ENCODE measurements at regions not wholly inside any gene's neighbourhood (a gene's known extent, or its start where the extent isn't known, plus 50 kb on each side); places are given as distances from the start of the nearest gene placed in this dataset.

DNA sequence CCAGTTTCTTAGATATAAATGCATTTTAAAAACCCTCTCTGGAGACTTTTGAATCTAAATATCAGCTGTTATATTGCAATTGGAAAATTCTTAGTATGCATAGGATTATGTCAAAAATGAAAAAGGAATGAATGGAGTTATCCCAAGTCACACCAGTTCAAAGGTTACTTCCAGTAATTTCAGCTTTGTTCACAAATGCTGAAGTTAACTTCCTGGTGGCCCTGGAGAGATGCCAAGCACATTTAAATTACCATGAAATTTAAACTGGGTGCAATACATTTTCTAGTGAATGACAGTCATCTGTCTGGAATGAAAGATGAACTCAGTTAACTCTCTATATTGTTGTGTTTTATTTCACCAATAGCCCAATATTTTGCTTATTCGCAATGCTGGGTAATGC is 753.9 kb downstream of the SUCLG1 start:
- no peak for FAIRE-seq
- DNase-seq (ENCODE audit: insufficient read length, low spot score), result no peak

DNA sequence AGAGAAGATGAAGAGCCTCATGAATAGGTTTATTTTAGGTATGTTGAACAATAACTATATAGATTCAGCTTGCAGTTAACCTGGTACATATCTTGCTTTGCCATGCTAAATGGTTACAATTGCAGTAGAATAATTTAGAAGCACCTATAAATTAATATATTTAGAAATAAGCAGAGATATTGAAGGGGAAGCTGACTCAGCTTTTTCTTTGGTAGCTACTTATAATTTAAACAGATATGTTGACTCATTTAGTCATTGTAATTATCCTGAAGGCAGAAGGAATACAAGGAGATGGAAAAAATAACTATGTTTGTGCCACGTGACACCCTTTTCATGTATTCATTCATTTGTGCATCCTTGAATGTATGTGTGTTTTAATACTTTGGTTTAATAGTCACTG is 755.5 kb downstream of the SUCLG1 start:
- FAIRE-seq (no peak), DNase-seq (ENCODE audit: insufficient read length, low spot score) (no peak)

DNA sequence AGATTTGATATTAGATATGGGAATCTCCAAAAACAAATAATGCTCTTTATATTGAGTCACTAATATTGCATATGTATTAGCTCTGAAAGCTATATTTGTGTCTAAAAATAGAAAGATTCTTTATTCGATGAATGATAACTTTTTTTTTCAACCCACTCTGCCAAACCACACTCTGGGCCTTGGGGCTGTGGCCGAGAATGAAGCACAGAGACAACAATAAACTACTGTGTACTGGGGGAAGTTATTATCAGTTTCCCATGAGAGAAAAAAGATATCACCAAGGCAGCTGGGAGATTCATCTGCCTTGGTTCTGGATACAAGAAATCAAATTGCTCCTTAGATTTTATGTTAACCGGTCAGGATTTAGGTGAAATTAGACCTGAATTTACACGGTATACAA is 762.2 kb downstream of the SUCLG1 start:
- DNase-seq (ENCODE audit: insufficient read length, low spot score), result no peak
- FAIRE-seq, result no peak

DNA sequence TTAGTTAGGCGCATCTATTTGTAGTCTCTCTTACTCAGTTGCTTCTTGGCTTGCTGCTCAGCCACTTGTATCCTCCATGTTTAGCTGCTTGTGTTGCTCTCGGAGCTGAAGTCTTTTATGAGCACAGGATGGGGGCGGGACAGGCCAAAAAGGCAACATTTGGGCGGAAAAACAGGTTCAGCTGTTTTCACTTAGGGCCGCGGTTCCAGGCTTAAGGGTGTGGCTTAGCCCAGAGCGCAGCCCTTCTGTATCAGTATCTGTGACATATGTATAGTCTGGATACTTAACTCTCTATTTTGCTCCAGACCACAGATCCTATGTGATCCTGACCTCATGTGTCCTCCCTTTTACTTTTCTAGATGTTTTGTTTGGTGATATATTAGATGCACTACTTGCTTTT is 763.5 kb downstream of the SUCLG1 start:
- DNase-seq (ENCODE audit: insufficient read length, low spot score), result no peak
- no peak for FAIRE-seq

DNA sequence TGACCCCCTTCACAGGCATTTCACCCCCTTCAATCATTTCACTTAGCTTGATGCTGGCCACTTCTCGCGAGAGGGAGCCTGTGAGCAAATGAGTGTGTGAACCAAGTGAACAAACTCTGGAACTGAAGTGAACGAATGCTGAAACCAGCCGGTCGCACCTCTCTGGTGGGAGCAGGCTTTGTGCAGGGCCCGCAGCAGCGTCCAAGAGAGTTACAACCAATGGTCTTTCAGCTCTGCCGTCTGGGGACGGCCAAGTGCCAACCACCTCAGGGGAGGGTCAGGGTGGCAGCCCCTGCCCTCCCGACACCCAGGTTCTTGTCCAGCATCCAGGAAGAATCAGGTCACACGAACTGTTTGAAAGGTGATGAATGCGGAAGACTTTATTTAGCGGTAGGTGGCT is 764.0 kb downstream of the SUCLG1 start:
- DNase-seq (ENCODE audit: insufficient read length, low spot score) (no peak), FAIRE-seq (no peak)

DNA sequence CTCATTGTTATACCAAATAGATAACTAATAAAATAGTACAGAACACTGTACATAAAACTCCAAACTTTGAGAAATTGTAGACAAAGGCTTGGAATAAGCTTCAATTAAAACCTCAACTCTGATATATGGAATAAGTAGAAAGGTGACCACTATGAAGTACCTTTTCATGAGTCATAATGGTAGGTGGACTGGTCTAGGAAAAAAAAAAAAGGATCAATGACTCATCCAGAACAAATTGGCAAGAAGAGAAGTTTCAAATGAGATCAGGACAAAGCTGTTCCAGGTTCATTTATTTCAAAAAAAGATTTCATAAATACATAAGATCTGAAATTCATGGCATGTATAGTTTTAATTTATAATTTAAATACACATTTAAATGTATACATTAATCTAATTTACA is 769.7 kb downstream of the SUCLG1 start:
- DNase-seq (ENCODE audit: insufficient read length, low spot score) (no peak), FAIRE-seq (no peak)

DNA sequence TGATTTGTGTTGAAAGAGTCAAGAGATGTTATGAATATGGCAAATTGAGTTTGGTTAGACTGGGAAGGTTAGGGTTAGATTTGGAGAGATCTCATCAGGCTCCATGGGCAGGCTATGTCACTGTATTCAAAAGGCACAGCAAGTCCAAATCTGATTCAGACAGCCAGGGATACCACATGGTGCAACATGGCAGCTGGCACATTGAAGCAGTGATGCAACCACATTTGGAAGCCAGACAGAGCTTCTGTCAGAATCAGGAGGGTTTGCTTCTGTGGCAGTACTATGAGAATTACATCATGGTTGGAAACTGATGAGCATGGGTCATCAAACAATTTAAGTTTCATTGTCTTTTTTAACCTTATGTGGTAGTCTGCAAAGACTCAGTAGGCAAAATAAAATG is 772.2 kb downstream of the SUCLG1 start:
- FAIRE-seq (no peak), DNase-seq (ENCODE audit: insufficient read length, low spot score) (no peak)

DNA sequence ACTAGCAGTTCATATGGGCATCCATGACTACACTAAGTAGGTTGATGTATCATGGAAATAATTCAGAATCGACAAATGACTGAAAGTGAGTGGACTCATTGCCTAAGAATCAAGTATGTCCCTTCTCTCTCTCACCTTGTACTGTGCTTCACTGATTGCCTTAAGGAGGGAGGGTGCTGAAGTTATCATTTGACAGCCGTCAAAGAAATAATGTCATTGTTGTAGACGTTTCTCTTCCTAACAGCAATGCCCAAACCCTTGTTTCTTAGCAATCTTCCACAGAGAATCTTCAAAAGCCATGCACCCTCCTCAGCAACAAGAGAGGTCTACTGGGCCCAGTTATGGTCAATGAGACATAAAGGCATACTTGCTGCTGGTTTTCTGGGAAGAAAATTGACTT is 785.0 kb downstream of the SUCLG1 start:
- DNase-seq (ENCODE audit: insufficient read length, low spot score) (no peak), FAIRE-seq (peak; percentile 13)

DNA sequence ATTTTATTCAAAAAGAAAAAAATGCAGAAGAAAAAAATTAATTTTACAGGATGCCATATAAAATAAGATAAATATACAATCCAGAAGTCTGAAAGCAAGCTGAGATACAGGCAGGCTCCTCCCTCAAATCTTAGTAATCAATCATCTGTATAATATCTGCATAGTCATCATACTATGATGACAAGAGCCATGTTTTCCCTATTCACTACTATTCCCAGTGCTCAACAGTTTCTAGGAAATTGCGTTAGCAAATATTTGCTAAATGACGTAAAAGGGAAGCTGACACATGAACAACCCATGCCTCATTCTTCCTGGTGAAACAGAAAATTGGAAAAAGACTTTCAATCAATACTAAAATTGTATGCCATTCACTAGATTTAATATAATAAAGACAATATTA is 793.2 kb downstream of the SUCLG1 start:
- no peak for FAIRE-seq
- DNase-seq (ENCODE audit: insufficient read length, low spot score), result peak; percentile 25

DNA sequence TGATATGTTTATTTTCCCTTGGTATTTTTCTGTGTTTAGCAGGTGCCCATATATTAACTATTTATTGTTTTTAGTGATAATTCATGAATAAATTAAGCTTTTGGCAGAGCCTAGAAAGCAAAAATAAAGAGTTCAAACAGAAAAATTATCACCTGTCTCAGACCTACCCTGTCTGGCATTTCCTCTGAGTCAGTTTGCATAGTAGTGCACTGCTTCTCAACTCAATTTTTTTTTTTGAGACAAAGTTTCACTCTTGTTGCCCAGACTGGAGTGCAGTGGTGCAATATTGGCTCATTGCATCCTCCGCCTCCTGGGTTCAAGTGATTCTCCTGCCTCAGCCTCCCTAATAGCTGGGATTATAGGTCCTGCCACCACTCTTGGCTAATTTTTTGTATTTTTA is 793.9 kb downstream of the SUCLG1 start:
- DNase-seq (ENCODE audit: insufficient read length, low spot score) (no peak), FAIRE-seq (no peak)

DNA sequence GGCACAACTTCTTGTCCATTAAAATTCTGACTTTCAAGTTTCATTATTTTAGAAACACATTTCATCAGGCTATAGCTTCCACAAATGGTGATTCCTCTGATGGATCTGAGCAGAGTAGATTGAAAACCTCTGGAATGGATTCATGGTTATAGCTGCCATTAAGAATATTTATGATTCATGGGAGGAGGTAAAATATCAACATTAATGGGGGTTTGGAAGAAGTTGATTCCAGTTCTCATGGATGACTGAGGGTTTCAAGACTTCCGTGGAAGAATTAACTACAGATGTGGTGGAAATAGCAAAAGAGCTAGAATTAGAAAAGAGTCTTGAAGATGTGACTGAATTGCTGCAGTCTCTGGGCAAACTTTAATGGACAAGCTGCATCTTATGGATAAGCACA is 797.4 kb downstream of the SUCLG1 start:
- DNase-seq (ENCODE audit: insufficient read length, low spot score), result no peak
- no peak for FAIRE-seq

DNA sequence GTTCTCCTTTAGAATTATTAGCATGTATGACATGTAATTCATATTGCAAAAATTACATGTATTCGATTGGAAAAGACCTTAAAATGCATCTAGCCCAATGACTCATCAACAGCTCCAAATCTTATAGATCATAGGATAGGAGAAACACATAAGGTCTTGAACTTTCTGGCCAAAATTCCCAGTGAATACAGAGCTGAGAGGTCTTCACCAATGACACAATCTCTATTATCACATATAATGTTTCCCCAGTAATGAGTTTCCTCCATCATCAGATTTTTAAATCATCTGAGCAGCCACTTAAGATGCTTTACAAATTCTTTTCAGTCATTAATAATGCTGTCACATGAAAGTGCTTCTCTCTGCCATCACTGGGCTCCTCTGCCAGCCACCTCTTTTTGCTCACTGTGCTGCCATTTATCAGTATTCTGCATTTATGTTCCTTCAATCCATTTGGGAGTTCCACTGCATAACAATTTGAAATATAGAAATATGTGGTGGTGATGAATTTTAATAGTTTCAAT is 804.9 kb downstream of the SUCLG1 start:
- no peak for DNase-seq (ENCODE audit: insufficient read length, low spot score)
- FAIRE-seq, result no peak

DNA sequence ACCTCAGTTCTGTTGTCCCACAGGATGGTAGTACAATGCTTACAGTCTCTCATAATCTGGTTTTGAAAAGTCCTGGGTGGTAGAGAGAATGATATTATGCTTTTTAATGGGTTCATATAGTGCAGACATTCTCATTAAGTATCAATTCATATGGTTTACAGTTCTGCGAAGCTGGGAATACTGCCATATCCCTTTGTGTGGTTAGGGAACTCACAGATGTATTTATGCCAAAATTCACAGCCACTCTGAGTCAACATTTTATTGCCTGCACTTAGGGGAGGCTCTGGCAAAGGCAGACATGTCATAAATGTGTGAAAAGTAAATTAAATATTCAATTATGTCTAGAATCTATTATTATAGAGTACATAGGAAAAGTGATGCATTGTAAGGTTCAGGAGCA is 808.2 kb downstream of the SUCLG1 start:
- FAIRE-seq, result no peak
- DNase-seq (ENCODE audit: insufficient read length, low spot score), result no peak

DNA sequence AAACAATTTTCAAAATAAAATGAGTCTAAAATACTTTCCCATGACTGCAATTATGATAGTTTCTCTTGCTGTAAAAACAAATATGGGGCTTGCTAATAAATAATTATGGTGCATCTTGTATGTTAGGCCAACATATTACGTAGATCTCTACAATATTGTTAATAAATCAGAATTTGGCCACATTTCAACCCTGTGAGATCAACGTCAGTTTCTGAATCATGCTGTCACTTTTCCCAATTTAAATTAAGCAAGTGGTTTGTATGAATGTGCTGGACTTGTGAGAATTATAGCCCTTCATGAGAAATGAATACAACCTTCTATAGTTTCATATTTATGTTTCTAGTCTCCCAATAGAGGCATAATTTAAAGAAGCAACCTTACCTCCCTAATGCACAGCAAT is 808.9 kb downstream of the SUCLG1 start:
- no peak for FAIRE-seq
- DNase-seq (ENCODE audit: insufficient read length, low spot score), result no peak

DNA sequence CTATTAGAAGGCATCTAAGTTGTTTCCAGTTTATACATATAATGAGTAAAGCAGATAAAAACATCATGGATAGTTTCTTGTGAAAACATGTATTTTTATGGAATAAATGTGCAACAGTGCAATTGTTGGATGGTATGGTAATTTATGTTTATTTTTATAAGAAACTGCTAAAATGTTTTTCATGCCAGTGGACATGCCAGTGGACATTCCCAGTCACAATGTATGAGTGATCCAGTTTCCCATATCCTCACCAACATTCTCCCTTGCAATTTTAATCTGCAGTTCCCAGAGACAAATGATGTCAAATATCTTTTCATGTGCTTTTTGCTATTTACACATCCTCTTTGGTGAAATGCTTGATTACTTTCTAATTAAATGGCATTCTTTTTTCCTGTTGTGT is 818.6 kb downstream of the SUCLG1 start:
- FAIRE-seq (no peak), DNase-seq (ENCODE audit: insufficient read length, low spot score) (no peak)

DNA sequence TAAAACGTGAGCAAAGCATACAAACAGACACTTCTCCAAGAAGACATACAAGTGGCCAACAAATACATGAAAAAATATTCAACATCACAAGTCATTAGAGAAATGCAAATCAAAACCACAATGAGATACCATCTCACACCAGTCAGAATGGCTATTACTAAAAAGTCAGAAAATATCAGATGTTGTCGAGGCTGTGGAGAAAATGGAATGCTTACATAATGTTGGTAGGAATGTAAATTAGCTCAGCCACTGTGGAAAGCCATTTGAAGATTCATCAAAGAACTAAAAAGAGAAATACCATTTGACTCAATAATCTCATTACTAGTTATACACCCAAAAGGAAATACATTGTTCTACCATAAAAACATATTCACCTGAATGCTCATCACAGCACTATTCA is 825.7 kb downstream of the SUCLG1 start:
- FAIRE-seq, result no peak
- DNase-seq (ENCODE audit: insufficient read length, low spot score), result no peak

DNA sequence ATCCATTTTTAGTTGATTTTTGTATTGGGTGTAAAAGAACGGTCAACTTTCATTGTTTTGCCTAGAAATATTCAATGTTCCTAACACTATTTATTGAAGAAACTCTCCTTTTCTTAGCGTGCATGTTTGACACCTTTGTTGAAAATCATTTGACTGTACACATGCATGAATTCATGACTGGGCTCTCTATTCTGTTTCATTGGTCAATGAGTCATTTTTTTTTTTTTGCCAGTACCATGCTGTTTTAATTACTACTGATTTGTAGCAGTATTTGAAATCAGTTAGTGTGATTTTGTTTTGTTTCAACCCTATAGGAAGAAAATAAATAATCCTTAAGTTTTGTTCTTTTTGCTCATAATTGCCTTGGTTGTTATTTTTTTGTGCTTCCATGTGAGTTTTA is 828.7 kb downstream of the SUCLG1 start:
- no peak for DNase-seq (ENCODE audit: insufficient read length, low spot score)
- no peak for FAIRE-seq

DNA sequence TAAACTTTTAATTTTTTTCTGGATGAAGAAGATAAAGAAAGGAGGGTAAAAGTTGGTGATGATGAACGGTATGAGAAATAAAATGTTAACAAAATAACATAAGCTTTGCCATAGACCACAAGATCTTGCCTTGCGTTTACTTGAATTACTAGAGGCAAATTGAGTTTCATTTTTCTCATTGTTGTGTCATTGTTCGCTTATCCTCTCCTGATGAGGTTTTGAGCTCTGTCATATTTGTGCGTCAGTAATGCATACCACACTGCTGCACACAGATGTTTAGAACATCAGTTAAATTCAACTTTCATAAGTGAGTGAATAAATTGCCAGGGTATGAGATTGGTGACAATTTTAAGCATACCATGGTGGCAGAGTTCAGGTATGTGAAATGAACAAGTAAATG is 843.6 kb downstream of the SUCLG1 start:
- no peak for FAIRE-seq
- no peak for DNase-seq (ENCODE audit: insufficient read length, low spot score)

DNA sequence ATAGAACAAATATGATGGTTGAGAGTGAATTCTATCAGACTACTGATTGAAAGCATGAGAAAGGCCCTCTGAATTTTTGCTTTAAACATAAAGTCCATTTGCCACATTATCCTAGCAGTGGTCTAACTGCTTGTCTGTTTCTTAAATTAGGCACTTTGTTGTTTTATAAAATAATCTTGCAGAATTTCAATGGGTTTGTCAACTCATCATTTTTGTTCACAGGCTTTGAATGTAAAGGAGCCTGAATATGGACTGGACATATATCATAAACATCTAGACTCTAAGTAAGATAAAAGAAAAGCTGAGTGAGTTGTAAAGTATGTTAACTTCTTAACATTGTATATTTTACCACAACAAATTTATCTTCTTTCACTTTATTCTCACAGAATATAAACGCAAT is 845.9 kb downstream of the SUCLG1 start:
- no peak for FAIRE-seq
- DNase-seq (ENCODE audit: insufficient read length, low spot score), result no peak

DNA sequence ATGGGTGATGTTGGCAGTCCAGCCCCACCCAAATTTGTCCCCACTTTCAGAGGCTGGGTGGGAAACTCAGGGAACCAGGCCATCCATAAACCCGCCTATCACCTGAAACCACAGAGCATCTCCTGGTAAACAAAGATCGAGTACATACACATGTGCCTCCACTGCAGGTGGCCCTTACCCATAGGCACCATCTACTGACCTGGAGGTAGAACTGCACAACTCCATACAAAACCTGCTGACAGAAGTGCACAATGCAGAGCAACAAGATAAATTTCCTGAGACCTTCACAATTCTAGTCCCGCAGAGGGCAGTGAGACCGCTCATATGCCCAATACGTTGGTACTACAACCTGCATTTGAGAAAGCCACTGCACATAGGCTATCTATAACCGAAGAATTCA is 856.3 kb downstream of the SUCLG1 start:
- no peak for FAIRE-seq
- no peak for DNase-seq (ENCODE audit: insufficient read length, low spot score)

DNA sequence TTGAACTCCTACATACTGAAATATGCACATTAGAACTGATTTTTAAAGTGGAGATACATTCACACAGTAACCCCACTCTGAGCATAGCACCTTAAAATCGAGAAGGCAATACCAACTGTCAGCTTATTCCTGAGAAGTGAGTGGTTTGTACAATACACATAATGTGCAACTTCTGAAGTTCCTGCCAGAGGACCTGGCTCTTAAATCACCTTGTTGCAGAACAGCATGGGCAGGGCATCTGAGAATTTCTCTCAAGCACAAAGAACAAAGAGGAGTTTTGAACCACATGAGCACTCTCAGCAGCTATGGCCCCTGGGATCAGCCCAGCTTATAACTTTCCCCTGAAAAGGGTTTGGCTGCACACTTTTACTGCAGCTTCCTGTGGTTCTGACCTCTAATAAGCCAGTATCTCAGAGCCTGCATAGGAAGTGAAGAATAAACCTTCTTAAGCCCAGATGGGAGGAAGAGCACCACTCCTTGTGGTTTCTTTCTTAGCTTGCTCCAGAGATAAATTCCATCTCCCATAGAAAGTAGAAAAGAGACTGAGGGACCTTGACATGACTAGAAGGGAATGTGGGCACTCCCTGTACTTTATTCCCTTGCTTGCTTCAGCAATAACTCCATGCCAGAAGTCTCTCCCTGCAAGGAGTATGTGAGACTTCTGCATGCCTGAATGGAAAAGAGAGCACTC is 862.3 kb downstream of the SUCLG1 start:
- no peak for DNase-seq (ENCODE audit: insufficient read length, low spot score)
- FAIRE-seq, result no peak

DNA sequence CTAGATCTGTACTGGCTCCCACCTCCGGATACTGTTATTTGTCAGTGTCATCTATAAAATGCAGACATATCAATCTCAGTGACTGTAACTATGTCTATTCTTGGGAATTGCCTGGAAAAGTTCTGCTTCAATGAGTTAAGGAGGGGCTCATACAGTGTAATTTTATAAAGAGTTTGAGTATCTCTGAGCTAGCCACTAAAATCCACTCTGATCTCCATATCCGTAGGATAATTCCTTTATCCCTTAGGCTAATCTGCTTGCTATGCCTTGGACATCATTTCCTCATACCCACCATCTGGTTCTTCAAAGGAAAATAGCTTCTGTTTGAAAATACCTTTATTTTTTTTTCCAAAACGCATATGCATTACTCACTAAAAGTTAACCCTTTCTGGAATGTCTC is 863.2 kb downstream of the SUCLG1 start:
- DNase-seq (ENCODE audit: insufficient read length, low spot score) (no peak), FAIRE-seq (no peak)

DNA sequence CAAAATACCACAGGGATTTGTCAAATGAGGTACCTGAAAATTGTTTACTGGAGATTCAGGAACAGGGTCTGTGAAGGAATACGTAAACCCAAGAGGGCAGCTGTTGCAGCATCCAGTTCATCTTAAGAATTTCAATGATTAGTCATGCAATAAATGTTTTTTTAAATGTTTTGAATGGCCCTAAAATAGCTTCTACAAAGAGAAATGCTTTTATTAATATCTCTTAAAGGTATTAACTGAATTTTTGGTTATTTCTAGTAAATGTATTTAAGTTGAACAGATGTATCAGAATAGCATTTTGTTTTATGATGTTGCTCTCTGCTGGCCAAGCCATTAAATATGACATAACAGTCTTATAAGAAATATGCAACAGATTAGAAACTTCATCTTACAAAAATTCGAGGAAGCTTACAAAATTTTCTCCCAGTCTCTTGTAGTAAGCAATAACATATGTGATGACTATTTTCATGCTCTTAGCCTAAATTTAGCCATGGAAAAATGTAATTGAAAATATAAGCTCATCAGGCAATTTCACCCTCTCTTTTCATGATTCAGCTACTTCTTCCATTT is 863.9 kb downstream of the SUCLG1 start:
- DNase-seq (ENCODE audit: insufficient read length, low spot score), result no peak
- FAIRE-seq, result no peak
